ENCODE measurements at regions not wholly inside any gene's neighbourhood (a gene's known extent, or its start where the extent isn't known, plus 50 kb on each side); places are given as distances from the start of the nearest gene placed in this dataset.
"Not testable (repeated sequence)": the region's sequence is repeated elsewhere in the genome, so short reads cannot be mapped to it uniquely, and the experiment has no call there.

DNA sequence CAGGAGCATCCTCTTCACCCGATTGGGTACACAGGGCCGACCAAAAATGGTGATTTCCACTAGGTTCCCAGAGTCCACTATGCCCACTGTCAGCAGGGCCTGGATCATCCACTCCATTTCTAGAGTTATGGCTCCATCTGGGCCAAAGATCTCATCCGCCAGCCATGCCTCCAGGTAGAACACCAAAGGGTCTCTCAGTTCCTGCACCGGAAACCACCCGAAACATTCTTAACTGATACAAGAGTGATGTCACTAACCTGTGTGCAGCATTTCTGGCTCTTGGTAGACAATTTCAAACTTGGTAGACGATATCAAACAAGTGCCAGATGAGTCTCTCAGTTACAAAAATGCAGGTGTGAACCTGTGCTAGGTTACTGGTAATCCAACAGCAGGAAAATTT, 306.1 kb downstream of the BCOR start:
- 84 to 87% (median 85%) methylated on average over 6 of the region's 6 CpGs for WGBS, 3 donors
- TF ChIP-seq, protein P1, sequence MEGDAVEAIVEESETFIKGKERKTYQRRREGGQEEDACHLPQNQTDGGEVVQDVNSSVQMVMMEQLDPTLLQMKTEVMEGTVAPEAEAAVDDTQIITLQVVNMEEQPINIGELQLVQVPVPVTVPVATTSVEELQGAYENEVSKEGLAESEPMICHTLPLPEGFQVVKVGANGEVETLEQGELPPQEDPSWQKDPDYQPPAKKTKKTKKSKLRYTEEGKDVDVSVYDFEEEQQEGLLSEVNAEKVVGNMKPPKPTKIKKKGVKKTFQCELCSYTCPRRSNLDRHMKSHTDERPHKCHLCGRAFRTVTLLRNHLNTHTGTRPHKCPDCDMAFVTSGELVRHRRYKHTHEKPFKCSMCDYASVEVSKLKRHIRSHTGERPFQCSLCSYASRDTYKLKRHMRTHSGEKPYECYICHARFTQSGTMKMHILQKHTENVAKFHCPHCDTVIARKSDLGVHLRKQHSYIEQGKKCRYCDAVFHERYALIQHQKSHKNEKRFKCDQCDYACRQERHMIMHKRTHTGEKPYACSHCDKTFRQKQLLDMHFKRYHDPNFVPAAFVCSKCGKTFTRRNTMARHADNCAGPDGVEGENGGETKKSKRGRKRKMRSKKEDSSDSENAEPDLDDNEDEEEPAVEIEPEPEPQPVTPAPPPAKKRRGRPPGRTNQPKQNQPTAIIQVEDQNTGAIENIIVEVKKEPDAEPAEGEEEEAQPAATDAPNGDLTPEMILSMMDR (IDR thresholded peaks at IDR 0.05), result no peak
- TF ChIP-seq POLR2A (IDR thresholded peaks at IDR 0.05) (no peak), EP300 (IDR thresholded peaks at IDR 0.05) (no peak)
- Histone ChIP-seq H3K27ac (no peak overlapping the region), H3K36me3 (no peaks in the 10 kb centered on the region), H3K4me1 (ENCODE audit: insufficient read depth) (no peaks in the 10 kb centered on the region), H3K27me3 (no peaks in the 10 kb centered on the region), H3K9me3 (no peaks in the 10 kb centered on the region), H3K4me3 (no peak overlapping the region)
- no peak for DNase-seq
- intact Hi-C loops (cut with DNase I), result no loop called here

DNA sequence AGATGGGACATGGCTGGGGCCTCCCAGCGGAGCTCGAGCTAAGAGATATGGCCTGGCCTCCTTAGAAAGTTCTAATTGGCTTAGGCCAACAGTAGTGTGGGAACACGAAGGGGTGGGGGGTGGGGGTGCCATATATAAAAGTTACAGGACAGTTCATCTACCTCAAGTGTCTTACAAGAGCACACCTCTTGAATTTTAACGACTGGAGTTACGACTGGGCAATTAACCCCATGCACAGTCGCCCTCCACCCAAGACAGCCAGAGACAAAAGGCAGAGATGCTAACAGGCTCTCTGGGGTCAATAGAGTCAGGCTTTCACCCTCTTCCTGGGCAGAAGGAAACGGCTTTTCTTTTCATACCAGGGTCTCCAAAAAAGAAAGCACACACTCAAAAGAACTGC, 302.2 kb downstream of the BCOR start:
- no peak for TF ChIP-seq POLR2A (IDR thresholded peaks at IDR 0.05)
- TF ChIP-seq, protein P1 (IDR thresholded peaks at IDR 0.05), result no peak
- no peak for TF ChIP-seq EP300 (IDR thresholded peaks at IDR 0.05)
- Histone ChIP-seq H3K27ac (no peak overlapping the region), H3K4me3 (no peak overlapping the region), H3K36me3 (no peaks in the 10 kb centered on the region), H3K27me3 (no peaks in the 10 kb centered on the region), H3K9me3 (no peaks in the 10 kb centered on the region), H3K4me1 (ENCODE audit: insufficient read depth) (no peaks in the 10 kb centered on the region)
- WGBS, 3 donors, result 51 to 56% (median 55%) methylated on average over 7 of the region's 7 CpGs
- no peak for DNase-seq
- intact Hi-C loops (cut with DNase I), result no loop called here

DNA sequence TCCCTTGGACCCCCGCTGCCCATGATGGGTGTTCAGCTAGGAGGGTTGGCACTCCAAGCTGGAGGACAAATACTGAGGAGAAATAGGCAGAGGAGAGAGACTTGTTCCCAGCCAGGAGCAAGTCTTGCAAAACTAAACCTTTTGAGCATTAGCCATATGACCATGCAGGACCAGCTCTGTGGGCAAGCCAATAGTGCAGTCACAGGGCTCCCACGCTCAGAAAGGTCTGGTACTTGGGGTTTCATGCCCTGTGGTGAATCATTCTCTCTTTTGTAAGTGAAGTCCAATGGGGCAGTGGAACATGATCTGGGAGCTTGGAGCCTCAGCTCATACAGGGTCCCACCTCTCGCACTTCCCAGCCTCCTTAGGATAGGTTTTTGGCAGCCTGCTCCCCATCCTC, 300.9 kb downstream of the BCOR start:
- DNase-seq, result no peak
- intact Hi-C loops (cut with DNase I), result no loop called here
- TF ChIP-seq, protein P1 (IDR thresholded peaks at IDR 0.05), result no peak
- TF ChIP-seq EP300 (IDR thresholded peaks at IDR 0.05), result no peak
- no peak for TF ChIP-seq POLR2A (IDR thresholded peaks at IDR 0.05)
- H3K36me3 ChIP-seq, result no peaks in the 10 kb centered on the region
- no peaks in the 10 kb centered on the region for H3K9me3 ChIP-seq
- no peak overlapping the region for H3K27ac ChIP-seq
- H3K27me3 ChIP-seq, result no peaks in the 10 kb centered on the region
- H3K4me1 ChIP-seq (ENCODE audit: insufficient read depth), result no peaks in the 10 kb centered on the region
- no peak overlapping the region for H3K4me3 ChIP-seq
- 76 to 83% (median 80%) methylated on average over 3 of the region's 3 CpGs for WGBS, 3 donors

DNA sequence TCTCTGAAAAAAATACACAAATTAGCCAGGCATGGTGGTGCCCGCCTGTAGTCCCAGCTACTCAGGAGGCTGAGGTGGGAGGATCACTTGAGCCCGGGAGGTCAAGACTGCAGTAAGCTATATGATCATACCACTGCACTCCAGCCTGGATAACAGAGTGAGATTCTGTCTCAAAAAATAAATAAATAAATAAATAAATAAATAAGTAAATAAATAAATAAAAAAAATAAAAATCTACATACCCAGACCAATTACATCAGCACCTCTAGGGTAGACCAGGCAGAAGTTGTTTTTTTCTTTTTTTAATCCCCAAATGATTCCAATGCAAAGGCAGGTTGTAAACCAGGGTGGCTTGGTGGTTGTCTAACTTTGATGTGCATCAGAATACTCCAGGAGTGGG, 299.3 kb downstream of the BCOR start:
- H3K9me3 ChIP-seq; H3K4me3 ChIP-seq; DNase-seq; H3K36me3 ChIP-seq; H3K27ac ChIP-seq; intact Hi-C loops (cut with DNase I); H3K27me3 ChIP-seq; H3K4me1 ChIP-seq (ENCODE audit: insufficient read depth): not testable (repeated sequence)
- 89 to 93% (median 89%) methylated on average over 2 of the region's 2 CpGs for WGBS, 3 donors

DNA sequence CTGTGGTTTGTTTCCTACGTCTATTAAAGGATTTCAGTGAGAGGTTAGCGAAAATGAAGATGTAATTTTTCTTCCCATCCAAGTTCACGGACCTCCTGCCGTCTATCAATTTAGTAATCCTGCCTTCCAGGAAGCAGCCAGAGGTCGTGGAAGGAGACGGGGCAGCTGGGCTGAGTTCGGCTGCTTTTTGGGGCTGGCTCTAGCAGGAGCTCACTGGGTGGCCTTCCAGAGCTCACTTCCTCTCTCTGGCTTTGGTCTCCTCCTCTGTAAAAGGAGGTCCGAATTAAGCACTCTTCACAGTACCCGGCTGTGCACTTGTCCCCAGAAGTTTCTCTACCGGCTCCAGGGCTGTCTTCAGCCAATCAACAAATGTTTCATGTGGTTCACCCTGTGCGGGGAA, 295.4 kb downstream of the BCOR start:
- H3K27ac ChIP-seq, result no peak overlapping the region
- no peaks in the 10 kb centered on the region for H3K9me3 ChIP-seq
- TF ChIP-seq, protein P1 (IDR thresholded peaks at IDR 0.05), result no peak
- TF ChIP-seq EP300 (IDR thresholded peaks at IDR 0.05), result no peak
- TF ChIP-seq POLR2A (IDR thresholded peaks at IDR 0.05), result no peak
- no peak overlapping the region for H3K4me3 ChIP-seq
- WGBS, 3 donors, result 49 to 62% (median 60%) methylated on average over 11 of the region's 11 CpGs
- no peaks in the 10 kb centered on the region for H3K36me3 ChIP-seq
- H3K4me1 ChIP-seq (ENCODE audit: insufficient read depth), result no peaks in the 10 kb centered on the region
- H3K27me3 ChIP-seq, result no peaks in the 10 kb centered on the region
- DNase-seq, result no peak
- intact Hi-C loops (cut with DNase I), result no loop called here

All from ovary (tissue), 7 donors.